ENCODE measurements at regions not wholly inside any gene's neighbourhood (a gene's known extent, or its start where the extent isn't known, plus 50 kb on each side); places are given as distances from the start of the nearest gene placed in this dataset.

- peak overlapping the region; percentile 8 for H3K27ac Mint-ChIP-seq (ENCODE audit: low read depth, unreplicated experiment)
- intact Hi-C loops (cut with micrococcal nuclease) = no loop called here
- no peaks in the 10 kb centered on the region for H3K27me3 Mint-ChIP-seq (ENCODE audit: insufficient read depth, unreplicated experiment)
- BruUV-seq (replicated peaks) = no TSS peak
- POLR2A ChIA-PET = interaction anchor here (0.7 to 0.9 kb wide), 2 partner anchors 8 to 540 kb away, joined by 3 to 4 read pairs; no protein-coding TSS in a partner anchor
- no peaks in the 10 kb centered on the region for H3K36me3 Mint-ChIP-seq (ENCODE audit: insufficient read depth, unreplicated experiment)
- no peaks in the 10 kb centered on the region for H3K9me3 Mint-ChIP-seq (ENCODE audit: unreplicated experiment)
- peaks cover 2% of the 10 kb centered on the region for H3K4me1 Mint-ChIP-seq (ENCODE audit: insufficient read depth, unreplicated experiment)
- no peak for DNase-seq (ENCODE audit: unreplicated experiment)
- CTCF ChIA-PET = no interaction called here
- H3K4me3 Mint-ChIP-seq (ENCODE audit: unreplicated experiment) = no peak overlapping the region
- TF ChIP-seq CTCF (IDR thresholded peaks at IDR 0.05; ENCODE audit: unreplicated experiment) = no peak
Measured at GRCh38 chr18:73626221-73626620, 521.4 kb downstream of the FBXO15 start.

- intact Hi-C loops (cut with micrococcal nuclease) = no loop called here
- H3K27ac Mint-ChIP-seq (ENCODE audit: low read depth, unreplicated experiment) = no peak overlapping the region
Measured at GRCh38 chr18:73621091-73621490, 526.5 kb downstream of the FBXO15 start.

GRCh38 chr18:73617981-73618380 lies 529.7 kb downstream of the FBXO15 start:
- CTCF ChIA-PET = no interaction called here
- Mint-ChIP-seq H3K27me3 (ENCODE audit: insufficient read depth, unreplicated experiment) (no peaks in the 10 kb centered on the region), H3K9me3 (ENCODE audit: unreplicated experiment) (peaks cover 7% of the 10 kb centered on the region), H3K4me1 (ENCODE audit: insufficient read depth, unreplicated experiment) (peaks cover 48% of the 10 kb centered on the region), H3K36me3 (ENCODE audit: insufficient read depth, unreplicated experiment) (no peaks in the 10 kb centered on the region), H3K4me3 (ENCODE audit: unreplicated experiment) (no peak overlapping the region), H3K27ac (ENCODE audit: low read depth, unreplicated experiment) (no peak overlapping the region)
- intact Hi-C loops (cut with micrococcal nuclease) = loop anchor here (10.0 kb wide), 2 partner anchors 67 to 127 kb away; no protein-coding TSS in a partner anchor
- POLR2A ChIA-PET = interaction anchor here (1.2 kb wide), 1 partner anchor 9 kb away, joined by 3 read pairs; no protein-coding TSS in a partner anchor
- DNase-seq (ENCODE audit: unreplicated experiment) = no peak
- no TSS peak for BruUV-seq (replicated peaks)
- TF ChIP-seq CTCF (IDR thresholded peaks at IDR 0.05; ENCODE audit: unreplicated experiment) = no peak

More at GRCh38 chr18:73621091-73621490, 526.5 kb downstream of the FBXO15 start:
- H3K27me3 Mint-ChIP-seq (ENCODE audit: insufficient read depth, unreplicated experiment) = no peaks in the 10 kb centered on the region
- no TSS peak for BruUV-seq (replicated peaks)
- peaks cover 2% of the 10 kb centered on the region for H3K9me3 Mint-ChIP-seq (ENCODE audit: unreplicated experiment)
- no peak for TF ChIP-seq CTCF (IDR thresholded peaks at IDR 0.05; ENCODE audit: unreplicated experiment)
- DNase-seq (ENCODE audit: unreplicated experiment) = no peak
- ChIA-PET CTCF (no interaction called here), POLR2A (no interaction called here)
- no peaks in the 10 kb centered on the region for H3K36me3 Mint-ChIP-seq (ENCODE audit: insufficient read depth, unreplicated experiment)
- peaks cover 16% of the 10 kb centered on the region for H3K4me1 Mint-ChIP-seq (ENCODE audit: insufficient read depth, unreplicated experiment)
- H3K4me3 Mint-ChIP-seq (ENCODE audit: unreplicated experiment) = no peak overlapping the region

GRCh38 chr18:73615506-73615905 lies 532.1 kb downstream of the FBXO15 start:
- H3K4me1 Mint-ChIP-seq (ENCODE audit: insufficient read depth, unreplicated experiment) = peaks cover 39% of the 10 kb centered on the region
- no peaks in the 10 kb centered on the region for H3K27me3 Mint-ChIP-seq (ENCODE audit: insufficient read depth, unreplicated experiment)
- POLR2A ChIA-PET = interaction anchor here (0.7 to 4.9 kb wide), 9 partner anchors 9 to 398 kb away, joined by 3 to 34 read pairs (median 4); no protein-coding TSS in a partner anchor
- intact Hi-C loops (cut with micrococcal nuclease) = loop anchor here (10.0 kb wide), 2 partner anchors 69 to 129 kb away; no protein-coding TSS in a partner anchor
- no peaks in the 10 kb centered on the region for H3K36me3 Mint-ChIP-seq (ENCODE audit: insufficient read depth, unreplicated experiment)
- peak overlapping the region; percentile 74 for H3K27ac Mint-ChIP-seq (ENCODE audit: low read depth, unreplicated experiment)
- peak; percentile 36 for DNase-seq (ENCODE audit: unreplicated experiment)
- no peak for TF ChIP-seq CTCF (IDR thresholded peaks at IDR 0.05; ENCODE audit: unreplicated experiment)
- peaks cover 7% of the 10 kb centered on the region for H3K9me3 Mint-ChIP-seq (ENCODE audit: unreplicated experiment)
- BruUV-seq (replicated peaks) = no TSS peak
- H3K4me3 Mint-ChIP-seq (ENCODE audit: unreplicated experiment) = no peak overlapping the region
- CTCF ChIA-PET = interaction anchor here (1.5 kb wide), 1 partner anchor 9 kb away, joined by 3 read pairs; no protein-coding TSS in a partner anchor

Data from MCF 10A (cell line).